ENCODE measurements at regions not wholly inside any gene's neighbourhood (a gene's known extent, or its start where the extent isn't known, plus 50 kb on each side); places are given as distances from the start of the nearest gene placed in this dataset.

DNA sequence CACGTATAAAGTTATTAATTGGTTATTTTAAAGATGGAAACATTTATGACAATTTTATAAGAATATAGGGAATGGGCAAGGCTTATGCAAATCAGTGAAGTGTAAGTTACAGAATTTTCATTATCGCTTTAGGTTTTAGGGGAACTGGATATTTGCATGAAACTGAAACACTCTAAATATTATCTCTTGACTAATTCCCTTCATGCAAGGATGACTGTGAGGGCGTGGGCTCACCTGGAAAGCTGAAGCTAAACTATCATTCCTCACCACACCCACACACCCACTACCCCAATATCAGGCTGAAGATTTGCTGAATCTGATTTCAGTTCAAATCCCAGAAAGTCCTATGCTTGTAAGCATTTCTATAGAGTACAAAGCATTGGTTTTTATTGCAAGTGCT lies 81.7 kb upstream of the ARHGAP24 start:
- ATAC-seq, result no peak
- TF ChIP-seq CSDC2 (CRISPR knock-in tag; IDR thresholded peaks at IDR 0.05) (no peak), ESRRG (CRISPR knock-in tag; IDR thresholded peaks at IDR 0.05) (no peak), SNAI2 (CRISPR knock-in tag; IDR thresholded peaks at IDR 0.05) (no peak), ZFP3 (CRISPR knock-in tag; IDR thresholded peaks at IDR 0.05) (no peak), PPARA (CRISPR knock-in tag; IDR thresholded peaks at IDR 0.05; ENCODE audit: borderline replicate concordance) (no peak)
- TF ChIP-seq, protein P1, sequence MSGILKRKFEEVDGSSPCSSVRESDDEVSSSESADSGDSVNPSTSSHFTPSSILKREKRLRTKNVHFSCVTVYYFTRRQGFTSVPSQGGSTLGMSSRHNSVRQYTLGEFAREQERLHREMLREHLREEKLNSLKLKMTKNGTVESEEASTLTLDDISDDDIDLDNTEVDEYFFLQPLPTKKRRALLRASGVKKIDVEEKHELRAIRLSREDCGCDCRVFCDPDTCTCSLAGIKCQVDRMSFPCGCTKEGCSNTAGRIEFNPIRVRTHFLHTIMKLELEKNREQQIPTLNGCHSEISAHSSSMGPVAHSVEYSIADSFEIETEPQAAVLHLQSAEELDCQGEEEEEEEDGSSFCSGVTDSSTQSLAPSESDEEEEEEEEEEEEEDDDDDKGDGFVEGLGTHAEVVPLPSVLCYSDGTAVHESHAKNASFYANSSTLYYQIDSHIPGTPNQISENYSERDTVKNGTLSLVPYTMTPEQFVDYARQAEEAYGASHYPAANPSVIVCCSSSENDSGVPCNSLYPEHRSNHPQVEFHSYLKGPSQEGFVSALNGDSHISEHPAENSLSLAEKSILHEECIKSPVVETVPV (CRISPR knock-in tag; IDR thresholded peaks at IDR 0.05), result no peak

DNA sequence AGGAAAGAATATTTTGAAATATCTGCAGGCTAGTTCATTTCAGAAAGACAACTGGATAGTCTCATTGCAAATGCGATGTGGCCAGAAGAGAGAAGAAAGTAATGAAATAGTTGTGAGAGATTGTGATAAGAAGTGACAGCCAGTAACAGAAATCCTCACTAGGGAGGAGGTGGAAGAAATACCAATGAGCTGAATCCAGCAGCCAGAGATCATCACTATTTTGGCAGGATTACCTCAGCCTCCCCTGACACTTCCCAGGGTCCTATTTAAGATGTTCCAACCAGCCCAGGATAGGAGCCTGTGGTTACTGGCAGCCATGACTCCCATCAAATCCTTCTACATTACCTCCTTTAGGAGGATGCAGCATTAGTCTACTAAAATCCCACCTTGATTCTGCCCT lies 76.7 kb upstream of the ARHGAP24 start:
- no peak for TF ChIP-seq SNAI2 (CRISPR knock-in tag; IDR thresholded peaks at IDR 0.05)
- TF ChIP-seq ISL1 (CRISPR knock-in tag; IDR thresholded peaks at IDR 0.05), result peak; percentile 30; the same call in 1 of the 2 replicates
- ATAC-seq, result peak; percentile 91

DNA sequence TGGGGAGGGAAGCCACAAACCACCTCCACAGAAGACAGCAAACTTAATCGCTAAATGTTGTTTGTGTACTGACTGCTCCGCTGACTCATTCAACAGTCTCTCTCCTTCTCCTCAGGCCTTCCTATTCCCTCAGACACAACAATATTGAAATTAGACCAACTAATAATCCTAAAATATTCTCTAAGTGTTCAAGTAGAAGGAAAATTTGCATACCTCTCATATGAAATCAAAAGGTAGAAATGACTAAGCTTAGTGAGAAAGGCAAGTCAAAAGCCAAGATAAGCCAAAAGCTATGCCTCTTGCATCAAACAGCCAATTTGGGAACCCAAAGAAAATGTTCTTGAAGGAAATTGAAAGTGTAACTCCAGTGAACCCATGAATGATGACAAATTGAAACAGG lies 75.7 kb upstream of the ARHGAP24 start:
- no peak for TF ChIP-seq ESRRG (CRISPR knock-in tag; IDR thresholded peaks at IDR 0.05)
- no peak for TF ChIP-seq ZNF8 (CRISPR knock-in tag; IDR thresholded peaks at IDR 0.05)
- TF ChIP-seq TOX (CRISPR knock-in tag; IDR thresholded peaks at IDR 0.05; ENCODE audit: borderline replicate concordance), result no peak
- no peak for TF ChIP-seq TCF4 (CRISPR knock-in tag; IDR thresholded peaks at IDR 0.05; ENCODE audit: borderline replicate concordance)
- TF ChIP-seq, protein P2, sequence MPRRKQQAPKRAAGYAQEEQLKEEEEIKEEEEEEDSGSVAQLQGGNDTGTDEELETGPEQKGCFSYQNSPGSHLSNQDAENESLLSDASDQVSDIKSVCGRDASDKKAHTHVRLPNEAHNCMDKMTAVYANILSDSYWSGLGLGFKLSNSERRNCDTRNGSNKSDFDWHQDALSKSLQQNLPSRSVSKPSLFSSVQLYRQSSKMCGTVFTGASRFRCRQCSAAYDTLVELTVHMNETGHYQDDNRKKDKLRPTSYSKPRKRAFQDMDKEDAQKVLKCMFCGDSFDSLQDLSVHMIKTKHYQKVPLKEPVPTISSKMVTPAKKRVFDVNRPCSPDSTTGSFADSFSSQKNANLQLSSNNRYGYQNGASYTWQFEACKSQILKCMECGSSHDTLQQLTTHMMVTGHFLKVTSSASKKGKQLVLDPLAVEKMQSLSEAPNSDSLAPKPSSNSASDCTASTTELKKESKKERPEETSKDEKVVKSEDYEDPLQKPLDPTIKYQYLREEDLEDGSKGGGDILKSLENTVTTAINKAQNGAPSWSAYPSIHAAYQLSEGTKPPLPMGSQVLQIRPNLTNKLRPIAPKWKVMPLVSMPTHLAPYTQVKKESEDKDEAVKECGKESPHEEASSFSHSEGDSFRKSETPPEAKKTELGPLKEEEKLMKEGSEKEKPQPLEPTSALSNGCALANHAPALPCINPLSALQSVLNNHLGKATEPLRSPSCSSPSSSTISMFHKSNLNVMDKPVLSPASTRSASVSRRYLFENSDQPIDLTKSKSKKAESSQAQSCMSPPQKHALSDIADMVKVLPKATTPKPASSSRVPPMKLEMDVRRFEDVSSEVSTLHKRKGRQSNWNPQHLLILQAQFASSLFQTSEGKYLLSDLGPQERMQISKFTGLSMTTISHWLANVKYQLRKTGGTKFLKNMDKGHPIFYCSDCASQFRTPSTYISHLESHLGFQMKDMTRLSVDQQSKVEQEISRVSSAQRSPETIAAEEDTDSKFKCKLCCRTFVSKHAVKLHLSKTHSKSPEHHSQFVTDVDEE (CRISPR knock-in tag; IDR thresholded peaks at IDR 0.05), result no peak
- no peak for ATAC-seq

DNA sequence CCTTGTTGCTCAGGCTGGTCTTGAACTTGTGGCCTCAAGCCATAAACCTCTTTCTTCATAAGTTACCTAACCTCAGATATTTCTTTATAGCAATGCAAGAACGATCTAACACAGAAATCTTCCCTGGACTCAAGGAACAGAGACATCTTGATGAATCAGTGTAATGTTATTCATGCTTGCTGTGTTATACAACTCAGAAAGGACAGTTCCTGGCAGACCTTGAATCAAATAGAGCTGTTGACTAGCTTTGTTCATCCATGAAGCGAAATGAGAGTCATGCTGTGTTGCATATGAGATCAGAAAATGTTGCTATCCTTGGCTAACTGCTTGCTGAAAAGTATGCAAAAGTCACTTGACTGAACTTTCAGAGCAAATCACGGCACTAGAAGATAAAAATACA lies 72.6 kb upstream of the ARHGAP24 start:
- peak; percentile 53 for ATAC-seq
- TF ChIP-seq, protein P1 (CRISPR knock-in tag; IDR thresholded peaks at IDR 0.05), result no peak
- TF ChIP-seq TOX (CRISPR knock-in tag; IDR thresholded peaks at IDR 0.05; ENCODE audit: borderline replicate concordance) (no peak), ZNF565 (CRISPR knock-in tag; conservative IDR thresholded peaks at IDR 0.05; ENCODE audit: low read depth) (no peak), RARB (CRISPR knock-in tag; IDR thresholded peaks at IDR 0.05) (no peak), ZNF8 (CRISPR knock-in tag; IDR thresholded peaks at IDR 0.05) (no peak), ZC3H10 (CRISPR knock-in tag; IDR thresholded peaks at IDR 0.05) (no peak)
- TF ChIP-seq, protein P3, sequence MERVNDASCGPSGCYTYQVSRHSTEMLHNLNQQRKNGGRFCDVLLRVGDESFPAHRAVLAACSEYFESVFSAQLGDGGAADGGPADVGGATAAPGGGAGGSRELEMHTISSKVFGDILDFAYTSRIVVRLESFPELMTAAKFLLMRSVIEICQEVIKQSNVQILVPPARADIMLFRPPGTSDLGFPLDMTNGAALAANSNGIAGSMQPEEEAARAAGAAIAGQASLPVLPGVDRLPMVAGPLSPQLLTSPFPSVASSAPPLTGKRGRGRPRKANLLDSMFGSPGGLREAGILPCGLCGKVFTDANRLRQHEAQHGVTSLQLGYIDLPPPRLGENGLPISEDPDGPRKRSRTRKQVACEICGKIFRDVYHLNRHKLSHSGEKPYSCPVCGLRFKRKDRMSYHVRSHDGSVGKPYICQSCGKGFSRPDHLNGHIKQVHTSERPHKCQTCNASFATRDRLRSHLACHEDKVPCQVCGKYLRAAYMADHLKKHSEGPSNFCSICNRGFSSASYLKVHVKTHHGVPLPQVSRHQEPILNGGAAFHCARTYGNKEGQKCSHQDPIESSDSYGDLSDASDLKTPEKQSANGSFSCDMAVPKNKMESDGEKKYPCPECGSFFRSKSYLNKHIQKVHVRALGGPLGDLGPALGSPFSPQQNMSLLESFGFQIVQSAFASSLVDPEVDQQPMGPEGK (CRISPR knock-in tag; IDR thresholded peaks at IDR 0.05; ENCODE audit: borderline replicate concordance), result no peak
- TF ChIP-seq, protein P2 (CRISPR knock-in tag; IDR thresholded peaks at IDR 0.05), result no peak

DNA sequence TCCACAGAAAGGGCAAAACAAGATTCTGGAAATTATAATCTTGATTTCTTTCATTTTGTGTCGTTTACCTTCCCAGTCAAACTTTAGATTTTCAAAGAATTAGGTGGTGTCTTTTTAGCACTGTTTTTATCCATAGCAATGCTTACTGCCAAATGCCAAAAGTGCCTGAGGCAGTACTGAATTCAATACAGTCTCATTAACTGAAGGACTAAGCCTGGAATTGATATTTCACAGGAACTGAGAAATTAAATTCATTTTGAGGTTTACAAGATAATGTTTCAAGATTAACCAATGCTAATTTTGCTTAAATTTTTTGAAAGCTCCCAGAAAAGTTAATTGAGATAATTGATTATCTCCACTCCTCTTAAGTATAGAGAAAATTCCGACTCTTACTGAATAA lies 68.8 kb upstream of the ARHGAP24 start:
- TF ChIP-seq, protein P2 (CRISPR knock-in tag; IDR thresholded peaks at IDR 0.05), result peak; percentile 39; the same call in 1 of the 2 replicates
- 0 out of 2 replicates have a peak, but pooled peaks have one; percentile 12 for TF ChIP-seq ISL1 (CRISPR knock-in tag; IDR thresholded peaks at IDR 0.05)
- no peak for TF ChIP-seq ARNTL (CRISPR knock-in tag; IDR thresholded peaks at IDR 0.05; ENCODE audit: borderline replicate concordance, low read depth)
- TF ChIP-seq TCF4 (CRISPR knock-in tag; IDR thresholded peaks at IDR 0.05; ENCODE audit: borderline replicate concordance), result peak; percentile 56; the same call in 1 of the 2 replicates
- ATAC-seq, result no peak
